H9 (cell line): ENCODE measurements at regions not wholly inside any gene's neighbourhood (a gene's known extent, or its start where the extent isn't known, plus 50 kb on each side); places are given as distances from the start of the nearest gene placed in this dataset.

Experiments used
- DNase-seq: peaks from one replicate; pipeline ENCODE4 v3.0.0-alpha.2; 2017
- H2AFZ ChIP-seq: one replicate; pipeline ENCODE4 v1.6.1; 2013; ENCODE audit warnings: mild to moderate bottlenecking, low read length, control low read depth, moderate library complexity
- H2AK5ac ChIP-seq: 2 replicates; pipeline ENCODE4 v1.6.1; 2013; ENCODE audit warnings: low read length, control low read depth, mixed read lengths; ENCODE audit not compliant: insufficient read length
- H2BK120ac ChIP-seq: one replicate; pipeline ENCODE4 v1.6.1; 2013; ENCODE audit warnings: low read depth, mild to moderate bottlenecking, low read length, control low read depth, inconsistent platforms; ENCODE audit not compliant: poor library complexity, severe bottlenecking
- H2BK12ac ChIP-seq: 2 replicates; pipeline ENCODE4 v1.6.1; 2013; ENCODE audit warnings: low read length, control low read depth, mixed read lengths, low read depth; ENCODE audit not compliant: insufficient read length
- H2BK15ac ChIP-seq: 2 replicates; pipeline ENCODE4 v1.6.1; 2013; ENCODE audit warnings: low read depth, low read length, control low read depth
- H2BK20ac ChIP-seq: one replicate; pipeline ENCODE4 v1.6.1; 2013; ENCODE audit warnings: low read depth, mild to moderate bottlenecking, low read length, control low read depth, inconsistent platforms; ENCODE audit not compliant: poor library complexity, severe bottlenecking
- H2BK5ac ChIP-seq: 2 replicates; pipeline ENCODE4 v1.6.1; 2013; ENCODE audit warnings: low read length, control low read depth, mixed read lengths; ENCODE audit not compliant: insufficient read length
- H3K14ac ChIP-seq: 2 replicates; pipeline ENCODE4 v1.6.1; 2013; ENCODE audit warnings: low read length, control low read depth; ENCODE audit not compliant: insufficient read depth
- H3K18ac ChIP-seq: 2 replicates; pipeline ENCODE4 v1.6.1; 2013; ENCODE audit warnings: low read depth, mild to moderate bottlenecking, mixed read lengths, low read length, control low read depth; ENCODE audit not compliant: insufficient read length
- H3K23ac ChIP-seq: 2 replicates; pipeline ENCODE4 v1.6.1; 2013; ENCODE audit warnings: low read length, control low read depth, mixed read lengths, low read depth; ENCODE audit not compliant: insufficient read length
- H3K23me2 ChIP-seq: 2 replicates; pipeline ENCODE4 v1.6.1; 2013; ENCODE audit warnings: low read depth, mild to moderate bottlenecking, mixed read lengths, low read length, control low read depth; ENCODE audit not compliant: insufficient read length, poor library complexity, severe bottlenecking
- H3K27ac ChIP-seq: 2 replicates; pipeline ENCODE4 v1.5.1; 2013; ENCODE audit warnings: low read length, control low read depth, mixed read lengths, low read depth; ENCODE audit not compliant: insufficient read length
- H3K27me3 ChIP-seq: 2 replicates; pipeline ENCODE4 v1.6.1; 2013; ENCODE audit warnings: low read length, control low read depth, inconsistent platforms; ENCODE audit not compliant: insufficient read depth
- H3K4ac ChIP-seq: 2 replicates; pipeline ENCODE4 v1.6.1; 2013; ENCODE audit warnings: low read depth, mild to moderate bottlenecking, control low read depth, inconsistent platforms, low read length, moderate library complexity
- H3K4me1 ChIP-seq: 2 replicates; pipeline ENCODE4 v1.6.1; 2013; ENCODE audit warnings: low read length, control low read depth, inconsistent platforms; ENCODE audit not compliant: insufficient read depth
- H3K4me2 ChIP-seq: 2 replicates; pipeline ENCODE4 v1.6.1; 2013; ENCODE audit warnings: low read length, control low read depth, mixed read lengths; ENCODE audit not compliant: insufficient read length, insufficient read depth
- H3K56ac ChIP-seq: 2 replicates; pipeline ENCODE4 v1.6.1; 2013; ENCODE audit warnings: low read depth, mild to moderate bottlenecking, mixed read lengths, low read length, control low read depth; ENCODE audit not compliant: insufficient read length
- H3K79me1 ChIP-seq: 2 replicates; pipeline ENCODE4 v1.6.1; 2013; ENCODE audit warnings: low read depth, mild to moderate bottlenecking, moderate library complexity, low read length, control low read depth, inconsistent platforms; ENCODE audit not compliant: insufficient read depth, poor library complexity, severe bottlenecking
- H3K79me2 ChIP-seq: 2 replicates; pipeline ENCODE4 v1.6.1; 2013; ENCODE audit warnings: low read length, control low read depth, inconsistent platforms; ENCODE audit not compliant: insufficient read depth
- H3K9ac ChIP-seq: 2 replicates; pipeline ENCODE4 v1.6.1; 2013; ENCODE audit warnings: low read length, control low read depth, mixed read lengths; ENCODE audit not compliant: insufficient read length; ENCODE audit errors: extremely low read depth
- H3K9me3 ChIP-seq: one replicate; pipeline ENCODE4 v1.6.1; 2013; ENCODE audit warnings: low read depth, low read length, inconsistent platforms; ENCODE audit not compliant: control insufficient read depth
- H3T11ph ChIP-seq: one replicate; pipeline ENCODE4 v1.6.1; 2013; ENCODE audit warnings: mild to moderate bottlenecking, low read length, control low read depth, inconsistent platforms
- H4K20me1 ChIP-seq: one replicate; pipeline ENCODE4 v1.6.1; 2013; ENCODE audit not compliant: control insufficient read depth, insufficient read length, insufficient read depth
- H4K5ac ChIP-seq: 2 replicates; pipeline ENCODE4 v1.6.1; 2013; ENCODE audit warnings: low read depth, mild to moderate bottlenecking, mixed read lengths, low read length, control low read depth; ENCODE audit not compliant: insufficient read length
- H4K8ac ChIP-seq: replicated peaks from 2 replicates; pipeline ENCODE4 v1.6.1; 2013; ENCODE audit warnings: low read length, control low read depth, mixed read lengths, low read depth; ENCODE audit not compliant: insufficient read length
- H4K91ac ChIP-seq: 2 replicates; pipeline ENCODE4 v1.6.1; 2013; ENCODE audit warnings: low read depth, mild to moderate bottlenecking, moderate library complexity, mixed read lengths, low read length, control low read depth; ENCODE audit not compliant: insufficient read length
- H3K27ac Mint-ChIP-seq, 3 experiments: 2 replicates in 2 of 3; 3 replicates in 1 of 3; pipeline ENCODE4 v1.8.0; 2020 to 2021; ENCODE audit warnings: mixed read lengths in 3 of 3, mild to moderate bottlenecking in 1 of 3, moderate library complexity in 1 of 3
- H3K27me3 Mint-ChIP-seq: 2 replicates; pipeline ENCODE4 v1.8.0; 2021; ENCODE audit warnings: low read depth, mild to moderate bottlenecking, moderate library complexity, mixed read lengths
- H3K36me3 Mint-ChIP-seq, 3 experiments: 2 replicates in 2 of 3; 3 replicates in 1 of 3; pipeline ENCODE4 v1.8.0; 2020 to 2021; ENCODE audit warnings: low read depth in 3 of 3, mixed read lengths in 3 of 3; ENCODE audit not compliant: insufficient read depth in 1 of 3
- H3K4me1 Mint-ChIP-seq, 2 experiments: 2 replicates each; pipeline ENCODE4 v1.8.0; 2020; ENCODE audit warnings: mixed read lengths in 2 of 2
- H3K4me3 Mint-ChIP-seq, 2 experiments: 2 replicates in 1 of 2; 3 replicates in 1 of 2; pipeline ENCODE4 v1.8.0; 2020 to 2021; ENCODE audit warnings: mild to moderate bottlenecking in 2 of 2, mixed read lengths in 2 of 2, moderate library complexity in 1 of 2
- H3K9me3 Mint-ChIP-seq, 2 experiments: 2 replicates in 1 of 2; 3 replicates in 1 of 2; pipeline ENCODE4 v1.8.0; 2020; ENCODE audit warnings: mild to moderate bottlenecking in 2 of 2, mixed read lengths in 2 of 2, moderate library complexity in 1 of 2
- WGBS: extraction: QIAGEN DNeasy Blood & Tissue Kit; methylation state at CpG from one replicate; pipeline ENCODE4 v1.1.7; 2013; ENCODE audit warnings: missing lambda C conversion rate, low lambda C conversion rate, mixed read lengths; ENCODE audit not compliant: insufficient read length; ENCODE audit errors: extremely low coverage; 5-methylcytosine and 5-hydroxymethylcytosine counted together
- TF ChIP-seq, protein P1 (sequence below): fragments of 200-600 bp; sonication (generic); conservative IDR thresholded peaks from 3 replicates; pipeline ENCODE4 v1.8.0; 2021; ENCODE audit warnings: antibody characterized with exemption, mild to moderate bottlenecking

GRCh38 chr2:37561615-37562569, 109.5 kb downstream of the CDC42EP3 start:
- Histone ChIP-seq H4K5ac (no peak overlapping the region), H2BK120ac (no peak overlapping the region), H3K4ac (no peak overlapping the region), H4K20me1 (no peaks in the 10 kb centered on the region), H3K27ac (no peak overlapping the region), H3K23ac (no peak overlapping the region), H2BK12ac (no peak overlapping the region), H3K14ac (no peak overlapping the region), H3K18ac (no peak overlapping the region), H3K79me1 (no peaks in the 10 kb centered on the region), H4K91ac (no peak overlapping the region), H3K56ac (no peak overlapping the region), H3K23me2 (no peaks in the 10 kb centered on the region), H3K4me1 (peaks cover 4% of the 10 kb centered on the region; the same call in 1 of the 2 replicates), H3K9me3 (no peaks in the 10 kb centered on the region), H2BK5ac (no peak overlapping the region), H2AFZ (no peak overlapping the region), H3T11ph (no peak overlapping the region), H2BK15ac (no peak overlapping the region), H3K27me3 (no peaks in the 10 kb centered on the region), H2BK20ac (no peak overlapping the region), H2AK5ac (no peak overlapping the region), H3K9ac (no peak overlapping the region), H3K4me2 (no peak overlapping the region), H4K8ac (no peak overlapping the region), H3K79me2 (no peaks in the 10 kb centered on the region)
- peak; percentile 41 for DNase-seq
- H3K27me3 Mint-ChIP-seq = no peaks in the 10 kb centered on the region
- no peak overlapping the region for H3K4me3 Mint-ChIP-seq
- TF ChIP-seq, protein P1, sequence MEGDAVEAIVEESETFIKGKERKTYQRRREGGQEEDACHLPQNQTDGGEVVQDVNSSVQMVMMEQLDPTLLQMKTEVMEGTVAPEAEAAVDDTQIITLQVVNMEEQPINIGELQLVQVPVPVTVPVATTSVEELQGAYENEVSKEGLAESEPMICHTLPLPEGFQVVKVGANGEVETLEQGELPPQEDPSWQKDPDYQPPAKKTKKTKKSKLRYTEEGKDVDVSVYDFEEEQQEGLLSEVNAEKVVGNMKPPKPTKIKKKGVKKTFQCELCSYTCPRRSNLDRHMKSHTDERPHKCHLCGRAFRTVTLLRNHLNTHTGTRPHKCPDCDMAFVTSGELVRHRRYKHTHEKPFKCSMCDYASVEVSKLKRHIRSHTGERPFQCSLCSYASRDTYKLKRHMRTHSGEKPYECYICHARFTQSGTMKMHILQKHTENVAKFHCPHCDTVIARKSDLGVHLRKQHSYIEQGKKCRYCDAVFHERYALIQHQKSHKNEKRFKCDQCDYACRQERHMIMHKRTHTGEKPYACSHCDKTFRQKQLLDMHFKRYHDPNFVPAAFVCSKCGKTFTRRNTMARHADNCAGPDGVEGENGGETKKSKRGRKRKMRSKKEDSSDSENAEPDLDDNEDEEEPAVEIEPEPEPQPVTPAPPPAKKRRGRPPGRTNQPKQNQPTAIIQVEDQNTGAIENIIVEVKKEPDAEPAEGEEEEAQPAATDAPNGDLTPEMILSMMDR = no peak
- peaks cover 0 to 8% of the 10 kb centered on the region in 2 experiments; a peak in 2 of 4 replicates for H3K4me1 Mint-ChIP-seq
- H3K9me3 Mint-ChIP-seq = no peaks in the 10 kb centered on the region
- H3K27ac Mint-ChIP-seq = no peak overlapping the region
- WGBS = no CpG with 5 or more reads among the region's 5 CpGs
- H3K36me3 Mint-ChIP-seq = no peaks in the 10 kb centered on the region
